Body of pancreas (tissue), 4 donors: ENCODE measurements at regions not wholly inside any gene's neighbourhood (a gene's known extent, or its start where the extent isn't known, plus 50 kb on each side); places are given as distances from the start of the nearest gene placed in this dataset.

ENCODE experiments used
- POLR2A ChIP-seq, 3 donors: fragments of 450-650 bp; IDR thresholded peaks; one replicate each; pipeline ENCODE4 v1.6.1; 2016; ENCODE audit warnings: antibody characterized with exemption in 3 of 3, mild to moderate bottlenecking in 2 of 3
- TF ChIP-seq, protein P1 (sequence below), 7 experiments: fragments of 450-650 bp in 4 of 7; fragments of 200-600 bp in 3 of 7; sonication (generic) in 3 of 7; IDR thresholded peaks; one replicate each; pipeline ENCODE4 v1.5.1; 2016 to 2019; ENCODE audit warnings: antibody characterized with exemption in 7 of 7

DNA sequence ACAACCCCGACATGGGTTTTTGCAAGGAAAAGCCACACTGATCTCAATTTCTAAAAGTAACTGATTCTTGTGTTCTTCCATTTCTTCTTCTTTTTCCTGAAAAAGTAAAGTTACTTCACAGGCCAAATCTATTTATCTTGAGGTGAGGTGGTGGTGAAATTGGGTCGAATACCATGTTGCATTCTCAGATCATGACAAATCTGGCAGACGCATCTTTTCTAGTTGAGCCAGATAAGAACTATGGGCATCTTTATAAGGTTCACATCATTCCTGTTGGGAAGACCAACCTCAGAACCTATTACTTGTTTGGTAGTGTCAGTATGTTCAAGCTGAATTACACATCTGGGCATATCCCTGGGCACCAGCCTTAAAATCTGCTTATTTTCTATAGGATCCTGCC is 78.6 kb upstream of the USP25 start:
- TF ChIP-seq POLR2A (IDR thresholded peaks at IDR 0.05), result no peak
- TF ChIP-seq, protein P1, sequence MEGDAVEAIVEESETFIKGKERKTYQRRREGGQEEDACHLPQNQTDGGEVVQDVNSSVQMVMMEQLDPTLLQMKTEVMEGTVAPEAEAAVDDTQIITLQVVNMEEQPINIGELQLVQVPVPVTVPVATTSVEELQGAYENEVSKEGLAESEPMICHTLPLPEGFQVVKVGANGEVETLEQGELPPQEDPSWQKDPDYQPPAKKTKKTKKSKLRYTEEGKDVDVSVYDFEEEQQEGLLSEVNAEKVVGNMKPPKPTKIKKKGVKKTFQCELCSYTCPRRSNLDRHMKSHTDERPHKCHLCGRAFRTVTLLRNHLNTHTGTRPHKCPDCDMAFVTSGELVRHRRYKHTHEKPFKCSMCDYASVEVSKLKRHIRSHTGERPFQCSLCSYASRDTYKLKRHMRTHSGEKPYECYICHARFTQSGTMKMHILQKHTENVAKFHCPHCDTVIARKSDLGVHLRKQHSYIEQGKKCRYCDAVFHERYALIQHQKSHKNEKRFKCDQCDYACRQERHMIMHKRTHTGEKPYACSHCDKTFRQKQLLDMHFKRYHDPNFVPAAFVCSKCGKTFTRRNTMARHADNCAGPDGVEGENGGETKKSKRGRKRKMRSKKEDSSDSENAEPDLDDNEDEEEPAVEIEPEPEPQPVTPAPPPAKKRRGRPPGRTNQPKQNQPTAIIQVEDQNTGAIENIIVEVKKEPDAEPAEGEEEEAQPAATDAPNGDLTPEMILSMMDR (IDR thresholded peaks at IDR 0.05), result no peak
